ENCODE measurements at regions not wholly inside any gene's neighbourhood (a gene's known extent, or its start where the extent isn't known, plus 50 kb on each side); places are given as distances from the start of the nearest gene placed in this dataset.

DNA sequence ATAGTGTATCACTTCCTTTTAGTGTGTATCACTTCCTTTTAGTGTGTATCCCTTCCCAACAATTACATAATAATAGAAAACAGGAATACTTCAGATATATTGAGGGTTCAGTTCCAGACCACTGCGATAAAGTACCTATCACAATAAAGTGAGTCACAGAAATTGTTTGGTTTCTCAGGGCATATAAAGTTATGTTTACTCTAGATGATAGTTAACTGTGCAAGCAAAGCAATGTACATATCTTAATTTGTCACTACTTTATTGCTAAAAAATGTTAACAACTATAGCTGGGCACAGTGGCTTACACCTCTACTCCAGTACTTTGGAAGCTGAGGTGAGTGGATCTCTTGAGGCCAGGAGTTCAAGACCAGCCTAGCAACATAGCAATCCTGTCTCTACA, 938.4 kb downstream of the CCSER2 start:
- WGBS, 2 donors = 32 to 39% methylated on average over 1 of the region's 1 CpG
- no peaks in the 10 kb centered on the region for H3K36me3 ChIP-seq (replicated peaks in 1 of 2; ENCODE audit: insufficient read depth in 1 of 2, low read depth in 2 of 2)
- no peak overlapping the region for H3K27ac ChIP-seq
- DNase-seq (no peak), ATAC-seq (no peak)
- no peak overlapping the region for H3K4me3 ChIP-seq
- H3K9me3 ChIP-seq = peaks cover 0 to 4% (median 0%) of the 10 kb centered on the region in 3 donors
- H3K27me3 ChIP-seq = no peaks in the 10 kb centered on the region
- intact Hi-C loops (cut with DNase I) = no loop called here
- TF ChIP-seq POLR2A (IDR thresholded peaks at IDR 0.05) = no peak
- TF ChIP-seq CTCF (IDR thresholded peaks at IDR 0.05) = no peak
- no peaks in the 10 kb centered on the region for H3K4me1 ChIP-seq

DNA sequence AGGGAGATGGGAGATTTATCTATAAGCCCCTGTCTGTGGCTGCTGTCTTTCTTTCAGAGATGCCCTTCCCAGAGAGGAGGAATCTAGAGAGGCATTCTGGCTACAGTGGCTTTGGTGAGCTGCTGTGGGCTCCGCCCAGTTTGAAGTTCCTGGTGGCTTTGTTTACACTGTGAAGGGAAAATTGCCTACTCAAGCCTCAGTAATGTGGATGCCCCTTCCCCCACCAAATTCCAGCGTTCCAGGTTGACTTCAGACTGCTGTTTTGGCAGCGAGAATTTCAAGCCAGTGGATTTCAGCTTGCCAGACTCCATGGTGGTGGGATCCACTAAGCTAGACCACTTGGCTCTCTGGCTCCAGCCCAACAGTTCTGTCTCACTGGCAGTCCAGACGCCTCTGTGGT, 951.6 kb downstream of the CCSER2 start:
- TF ChIP-seq POLR2A (IDR thresholded peaks at IDR 0.05) = no peak
- no peak for TF ChIP-seq CTCF (IDR thresholded peaks at IDR 0.05)
- intact Hi-C loops (cut with DNase I) = no loop called here
- ATAC-seq (no peak), DNase-seq (peak in 2 of 4 donors; percentile 9 to 16)
- no peaks in the 10 kb centered on the region for H3K4me1 ChIP-seq
- no peaks in the 10 kb centered on the region for H3K36me3 ChIP-seq (replicated peaks in 1 of 2; ENCODE audit: insufficient read depth in 1 of 2, low read depth in 2 of 2)
- no peak overlapping the region for H3K27ac ChIP-seq
- H3K27me3 ChIP-seq = no peaks in the 10 kb centered on the region
- WGBS, 2 donors = 0 to 32% methylated on average over 2 to 4 of the region's 4 CpGs
- H3K9me3 ChIP-seq = no peaks in the 10 kb centered on the region
- no peak overlapping the region for H3K4me3 ChIP-seq

- no peak overlapping the region for H3K27ac ChIP-seq
- no peak for TF ChIP-seq CTCF (IDR thresholded peaks at IDR 0.05)
- TF ChIP-seq POLR2A (IDR thresholded peaks at IDR 0.05) = no peak
- DNase-seq (no peak), ATAC-seq (no peak)
- H3K27me3 ChIP-seq = no peaks in the 10 kb centered on the region
- no peaks in the 10 kb centered on the region for H3K9me3 ChIP-seq
- no peaks in the 10 kb centered on the region for H3K36me3 ChIP-seq (replicated peaks in 1 of 2; ENCODE audit: insufficient read depth in 1 of 2, low read depth in 2 of 2)
- WGBS, 2 donors = 49 to 54% methylated on average over 3 of the region's 3 CpGs
- intact Hi-C loops (cut with DNase I) = no loop called here
- no peak overlapping the region for H3K4me3 ChIP-seq
- no peaks in the 10 kb centered on the region for H3K4me1 ChIP-seq
Measured at GRCh38 chr10:85284778-85285770, 956.7 kb downstream of the CCSER2 start.

DNA sequence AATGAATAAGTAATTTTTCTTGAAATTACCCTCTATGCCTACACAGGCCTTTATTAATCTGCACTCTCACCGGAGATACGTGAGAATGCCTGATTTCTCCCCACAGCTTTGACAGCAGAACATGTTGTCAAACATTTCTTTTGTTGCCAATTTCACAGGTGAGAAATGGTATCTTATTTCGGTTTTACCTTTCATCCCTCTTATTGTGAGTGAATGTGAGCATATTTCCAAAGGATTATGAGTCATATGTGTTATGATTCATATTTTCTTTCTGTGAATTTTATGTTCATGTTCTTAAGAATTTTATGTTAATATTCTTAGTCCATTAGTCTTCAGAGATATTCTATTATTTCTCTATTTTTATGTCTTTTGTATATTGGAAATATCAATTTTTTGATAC, 965.1 kb downstream of the CCSER2 start:
- WGBS, 2 donors = 59 to 63% methylated on average over 3 of the region's 3 CpGs
- TF ChIP-seq CTCF (IDR thresholded peaks at IDR 0.05) (no peak), POLR2A (IDR thresholded peaks at IDR 0.05) (no peak)
- H3K4me1 ChIP-seq = no peaks in the 10 kb centered on the region
- no peak for ATAC-seq
- no peak overlapping the region for H3K27ac ChIP-seq
- no peaks in the 10 kb centered on the region for H3K36me3 ChIP-seq (replicated peaks in 1 of 2; ENCODE audit: insufficient read depth in 1 of 2, low read depth in 2 of 2)
- intact Hi-C loops (cut with DNase I) = no loop called here
- no peaks in the 10 kb centered on the region for H3K27me3 ChIP-seq
- no peak for DNase-seq
- no peaks in the 10 kb centered on the region for H3K9me3 ChIP-seq
- H3K4me3 ChIP-seq = no peak overlapping the region
